HG03520 (cell line): ENCODE measurements at regions not wholly inside any gene's neighbourhood (a gene's known extent, or its start where the extent isn't known, plus 50 kb on each side); places are given as distances from the start of the nearest gene placed in this dataset.

Experiments used
- ATAC-seq: cut with Tn5 transposase; IDR thresholded peaks from one replicate; pipeline ENCODE4 v1.9.1; 2021; ENCODE audit warnings: mild to moderate bottlenecking, moderate library complexity; ENCODE audit not compliant: unreplicated experiment

DNA sequence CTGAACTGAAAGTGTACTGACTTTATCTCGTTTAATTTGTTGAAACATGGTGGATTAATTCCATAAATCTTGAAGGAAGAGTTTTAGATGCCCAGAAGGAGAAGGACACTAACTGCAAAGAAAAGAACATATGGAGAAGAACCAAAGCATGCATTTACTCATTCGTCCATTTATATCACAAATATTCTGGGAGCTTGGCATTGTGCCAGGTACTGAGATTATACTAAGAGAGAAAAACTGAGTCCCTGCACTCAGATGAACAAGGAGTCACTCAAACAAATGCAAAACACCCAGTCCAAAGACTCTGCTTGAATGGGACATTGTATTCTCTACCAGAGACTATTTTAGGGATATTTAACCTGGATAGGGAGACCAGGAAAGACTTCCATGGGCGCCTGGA lies 588.0 kb upstream of the MGMT start:
- no peak for ATAC-seq

DNA sequence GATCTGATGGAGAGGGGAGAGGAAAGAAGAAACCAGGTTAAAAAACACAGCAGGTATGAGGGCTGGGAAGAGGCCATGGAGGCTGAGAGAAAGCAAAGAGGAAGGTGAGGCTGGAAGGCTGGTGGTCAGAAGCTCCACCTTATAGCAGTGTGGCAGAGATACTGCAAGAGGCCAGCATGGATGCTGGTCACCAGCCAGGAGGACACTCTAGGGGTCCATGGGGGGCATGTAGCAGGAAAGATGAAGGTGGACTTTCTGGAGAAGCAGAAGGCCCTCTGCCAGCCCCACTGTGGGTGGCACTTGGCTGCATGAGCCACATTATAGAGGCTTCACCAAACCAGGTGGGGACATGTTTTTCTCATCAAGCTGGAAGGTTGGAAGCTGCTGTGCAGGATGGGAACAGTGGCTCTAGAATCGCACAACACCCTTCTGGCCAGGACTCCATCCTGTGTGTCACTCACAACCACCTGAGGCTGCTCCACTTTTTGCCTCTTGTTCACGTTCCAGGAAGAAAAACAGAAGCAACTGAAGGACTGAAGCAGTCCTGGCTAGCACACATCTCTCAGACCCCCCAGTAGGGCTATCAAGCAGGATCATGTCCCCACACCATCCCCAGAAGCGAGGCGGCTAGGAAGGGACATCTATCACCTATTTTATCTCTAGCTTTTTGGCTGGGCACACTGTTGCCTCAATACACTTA lies 587.5 kb upstream of the MGMT start:
- no peak for ATAC-seq

DNA sequence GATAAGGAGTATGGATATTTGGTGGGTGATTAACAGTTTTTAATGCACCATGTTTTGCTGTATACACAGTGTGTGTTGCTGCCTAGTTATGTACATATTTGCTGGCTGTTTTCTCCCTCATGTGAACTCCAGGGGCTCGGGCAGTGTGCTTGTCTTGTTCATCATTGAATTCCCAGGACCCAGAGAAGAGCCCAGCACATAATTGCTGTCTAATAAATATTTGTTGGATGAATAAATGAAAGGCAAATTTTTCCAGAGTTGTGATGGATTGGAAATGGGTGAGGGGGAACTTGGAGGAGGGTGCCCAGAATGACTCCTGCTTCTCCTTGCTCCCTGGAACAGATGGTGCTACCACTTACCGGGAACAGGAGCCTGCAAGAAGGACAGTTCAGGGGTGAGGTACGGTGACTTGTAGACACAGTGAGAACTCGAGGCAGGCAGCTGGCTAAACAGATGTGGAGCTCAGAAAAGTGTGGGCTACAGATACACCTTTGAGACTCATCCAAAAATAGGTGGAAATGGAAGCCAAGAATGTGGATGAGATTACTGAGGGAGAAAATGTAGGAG lies 586.8 kb upstream of the MGMT start:
- ATAC-seq, result no peak

DNA sequence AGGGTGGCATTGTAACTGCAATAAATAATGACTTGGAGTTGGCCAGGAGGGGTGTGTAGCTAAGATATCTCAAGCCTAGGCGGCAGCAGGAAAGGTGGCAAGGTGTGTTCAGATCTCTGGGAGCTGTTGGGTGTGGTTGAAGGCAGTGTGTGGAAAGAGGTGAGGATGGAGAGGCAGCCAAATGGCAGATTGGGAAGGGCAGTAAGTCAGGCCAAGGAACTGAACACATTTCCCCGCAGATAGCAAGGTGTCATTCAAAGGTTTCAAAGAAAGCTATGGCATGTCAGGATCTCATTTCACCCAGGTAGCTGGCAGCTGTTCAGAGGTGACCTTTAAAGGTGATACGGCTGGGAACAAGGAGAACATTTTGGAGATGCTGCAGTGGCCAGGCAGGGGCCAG lies 586.0 kb upstream of the MGMT start:
- no peak for ATAC-seq

DNA sequence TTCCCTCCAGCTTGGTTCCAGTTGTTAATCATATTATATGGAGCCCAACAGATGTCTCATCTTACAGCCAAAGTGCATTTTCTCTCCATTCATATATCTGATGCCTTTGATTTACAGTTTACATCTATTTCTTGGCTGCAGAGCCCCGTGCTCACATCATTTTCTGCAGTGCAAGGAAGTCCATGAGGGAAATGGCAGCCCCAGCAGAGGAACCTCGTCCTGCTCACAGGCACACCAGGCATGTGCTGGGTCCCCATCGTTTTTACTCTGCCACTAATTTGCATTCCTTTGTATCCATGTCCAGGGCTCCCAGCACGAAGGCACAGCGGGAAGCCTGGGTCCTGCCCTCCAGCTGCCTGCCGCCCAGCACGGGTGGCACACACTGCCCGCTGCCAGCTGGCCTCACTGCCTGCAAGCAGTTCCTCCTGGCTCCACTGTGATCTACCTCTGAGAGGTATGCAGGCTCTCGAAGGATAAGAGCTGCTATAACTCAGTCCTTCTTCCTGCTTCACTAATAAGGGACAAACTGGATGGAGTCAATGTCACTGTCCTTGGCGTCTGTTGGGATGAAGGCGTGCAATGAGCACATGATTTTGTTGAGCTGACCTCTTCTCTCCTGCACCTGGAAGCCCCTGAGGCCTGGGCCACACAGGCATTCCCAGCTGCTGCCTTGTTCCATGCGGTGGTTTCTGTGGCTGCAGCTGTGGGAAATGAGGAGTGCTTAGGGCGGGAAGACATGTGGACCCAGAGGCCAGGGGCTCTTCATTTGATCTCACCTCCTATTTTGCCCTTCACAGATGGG lies 583.6 kb upstream of the MGMT start:
- ATAC-seq, result no peak

DNA sequence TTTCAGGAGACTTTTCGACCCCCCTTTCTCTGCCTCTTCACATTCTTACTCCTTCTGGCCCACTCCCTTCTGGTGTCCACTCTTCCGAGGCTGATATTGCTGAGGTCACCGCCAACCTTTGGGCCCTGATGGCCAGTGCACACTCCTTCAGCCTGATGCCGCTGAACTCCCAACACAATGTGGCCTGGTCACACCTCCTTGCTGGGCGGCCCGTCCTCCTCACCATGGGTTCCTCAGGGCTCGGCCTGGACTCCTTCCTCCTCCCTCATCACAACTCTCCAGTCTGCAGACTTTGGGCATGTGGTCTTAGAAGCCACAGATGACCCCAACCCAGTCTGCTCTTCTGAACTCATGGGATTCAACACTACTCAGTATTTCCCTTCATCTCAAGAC lies 583.0 kb upstream of the MGMT start:
- ATAC-seq, result no peak

DNA sequence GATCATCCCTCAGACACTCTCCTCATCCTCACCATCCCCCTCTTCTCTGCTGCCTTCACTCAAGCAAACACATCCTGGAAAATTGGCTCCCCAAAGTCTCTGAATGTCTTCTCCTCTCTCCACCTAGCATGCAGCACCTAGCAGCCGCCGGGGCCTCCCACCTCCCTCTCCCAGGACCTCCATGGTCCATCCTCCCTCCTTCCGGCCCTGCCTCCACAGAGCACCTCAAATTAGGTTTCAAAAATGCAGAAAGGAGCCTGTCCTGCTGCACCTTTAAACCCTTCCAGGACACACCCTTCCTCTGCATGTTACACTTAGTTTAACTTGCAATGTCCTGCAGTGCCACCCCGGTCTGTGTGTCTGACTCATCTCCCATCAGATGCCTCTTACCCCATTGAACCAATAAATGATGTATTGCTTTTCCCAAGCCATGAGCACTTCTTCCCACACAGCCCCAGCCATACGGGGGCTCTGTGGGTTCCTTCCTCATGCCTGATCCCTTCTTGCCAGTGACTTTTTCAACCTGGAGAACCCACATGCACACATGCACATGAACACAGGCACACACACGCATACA lies 582.5 kb upstream of the MGMT start:
- ATAC-seq, result no peak

DNA sequence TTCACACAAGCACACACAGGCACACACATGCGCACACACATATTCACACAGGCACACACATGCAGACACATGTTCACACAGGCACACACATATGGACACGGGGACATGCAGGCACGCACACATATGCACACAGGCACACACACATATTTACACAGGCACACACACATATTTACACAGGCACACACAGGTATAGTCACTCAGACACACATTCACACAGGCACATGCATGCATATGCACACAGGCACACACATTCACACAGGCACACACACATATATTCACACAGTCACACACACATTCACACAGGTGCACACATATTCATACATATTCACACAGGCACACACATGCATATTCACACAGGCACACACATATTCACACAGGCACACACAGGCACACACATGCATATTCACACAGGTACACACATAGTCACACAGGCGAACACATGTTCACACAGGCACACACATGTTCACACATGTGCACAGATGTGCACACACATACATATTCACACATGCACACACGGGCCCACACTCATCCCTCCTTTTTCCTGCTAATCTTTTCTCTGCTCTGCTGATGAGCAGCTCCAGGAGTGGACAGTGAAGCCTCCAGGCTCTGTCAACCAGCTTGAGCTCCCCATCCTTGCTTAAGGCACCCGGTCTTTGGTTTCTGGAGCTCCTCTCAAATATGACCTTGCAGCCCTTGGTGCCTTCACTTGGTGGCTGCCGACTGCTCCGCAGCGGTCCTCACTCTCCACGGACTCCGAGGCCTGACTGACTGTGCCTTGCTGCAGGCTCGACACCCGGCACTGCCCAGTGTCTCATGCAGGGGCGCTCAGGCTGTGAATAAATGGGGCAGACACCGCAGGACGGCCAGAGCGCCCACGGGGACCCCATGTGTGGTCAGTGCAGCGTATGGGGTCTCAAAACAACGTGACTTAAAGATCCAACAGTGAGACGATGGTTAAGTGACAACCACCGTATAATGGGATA lies 581.2 kb upstream of the MGMT start:
- ATAC-seq, result no peak

DNA sequence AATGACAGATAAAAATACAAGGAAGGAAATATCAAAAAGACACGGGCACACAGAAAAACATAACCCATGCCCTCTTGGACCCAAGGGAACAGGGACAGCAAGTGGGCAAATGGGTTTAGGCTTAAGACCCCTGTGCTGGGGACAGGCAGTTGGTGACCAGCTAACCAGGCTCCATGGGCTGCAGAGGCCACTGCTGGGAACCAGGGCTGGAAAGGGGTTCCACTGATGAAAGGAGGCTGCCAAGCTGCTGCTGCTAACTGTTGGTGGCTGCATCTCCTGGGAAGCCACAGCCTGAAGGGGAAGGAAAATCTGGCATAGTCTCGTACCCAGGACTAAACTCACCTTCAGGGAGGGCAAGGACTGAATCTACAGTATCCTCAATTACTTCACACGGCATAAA lies 579.2 kb upstream of the MGMT start:
- no peak for ATAC-seq

DNA sequence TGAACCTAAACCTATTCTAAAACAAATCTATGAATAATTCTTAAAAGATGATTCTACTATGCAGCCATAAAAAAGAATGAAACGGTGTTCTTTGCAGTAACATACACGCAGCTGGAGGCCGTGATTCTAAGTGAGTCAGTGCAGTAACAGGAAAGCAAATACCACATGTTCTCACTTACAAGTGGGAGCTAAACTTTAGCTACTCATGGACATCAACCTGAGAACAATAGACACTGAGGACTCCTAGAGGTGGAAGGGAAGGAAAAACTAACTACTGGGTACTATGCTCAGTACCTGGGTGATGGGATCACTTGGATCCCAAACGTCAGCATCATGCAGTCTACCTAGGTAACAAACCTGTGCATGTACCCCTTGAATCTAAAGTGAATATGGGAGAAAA lies 575.0 kb upstream of the MGMT start:
- no peak for ATAC-seq

DNA sequence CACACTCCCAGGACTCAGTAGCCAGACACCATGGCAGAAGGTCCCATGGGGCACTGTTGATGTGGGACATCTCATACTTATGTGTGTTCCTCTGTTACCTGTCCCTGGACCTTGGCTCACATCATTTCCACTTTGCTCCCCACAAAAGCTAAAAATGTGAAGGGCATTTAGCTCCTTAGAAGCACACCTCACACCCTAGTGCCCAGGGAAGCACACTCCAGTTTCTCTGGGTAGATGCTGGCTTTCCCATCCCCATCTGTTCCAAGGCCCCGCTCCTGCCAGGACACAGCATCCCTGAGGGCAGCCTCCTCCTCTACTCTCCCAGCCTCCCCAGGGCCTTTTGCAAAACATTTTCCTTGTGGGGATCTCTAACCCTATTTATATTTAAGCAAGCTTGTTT lies 572.4 kb upstream of the MGMT start:
- no peak for ATAC-seq

DNA sequence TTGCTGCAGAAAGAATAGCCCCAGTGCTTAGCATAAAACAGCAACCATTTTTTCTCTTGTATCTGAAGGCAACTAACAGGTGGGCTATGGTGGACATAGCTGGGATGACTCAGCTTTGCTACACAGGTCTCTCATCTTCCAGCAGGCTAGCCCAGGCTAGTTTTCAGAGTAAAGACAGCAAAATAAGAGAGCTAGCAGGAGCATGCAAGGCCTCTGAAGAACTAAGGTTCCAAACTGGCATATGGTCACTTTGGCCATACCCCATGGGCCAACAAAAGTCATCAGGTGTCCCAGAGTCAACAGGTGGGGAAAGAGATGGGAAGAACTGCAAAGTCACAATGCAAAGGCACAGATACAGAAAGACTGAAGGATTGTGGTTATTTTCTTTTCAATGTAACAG lies 571.6 kb upstream of the MGMT start:
- ATAC-seq, result no peak

DNA sequence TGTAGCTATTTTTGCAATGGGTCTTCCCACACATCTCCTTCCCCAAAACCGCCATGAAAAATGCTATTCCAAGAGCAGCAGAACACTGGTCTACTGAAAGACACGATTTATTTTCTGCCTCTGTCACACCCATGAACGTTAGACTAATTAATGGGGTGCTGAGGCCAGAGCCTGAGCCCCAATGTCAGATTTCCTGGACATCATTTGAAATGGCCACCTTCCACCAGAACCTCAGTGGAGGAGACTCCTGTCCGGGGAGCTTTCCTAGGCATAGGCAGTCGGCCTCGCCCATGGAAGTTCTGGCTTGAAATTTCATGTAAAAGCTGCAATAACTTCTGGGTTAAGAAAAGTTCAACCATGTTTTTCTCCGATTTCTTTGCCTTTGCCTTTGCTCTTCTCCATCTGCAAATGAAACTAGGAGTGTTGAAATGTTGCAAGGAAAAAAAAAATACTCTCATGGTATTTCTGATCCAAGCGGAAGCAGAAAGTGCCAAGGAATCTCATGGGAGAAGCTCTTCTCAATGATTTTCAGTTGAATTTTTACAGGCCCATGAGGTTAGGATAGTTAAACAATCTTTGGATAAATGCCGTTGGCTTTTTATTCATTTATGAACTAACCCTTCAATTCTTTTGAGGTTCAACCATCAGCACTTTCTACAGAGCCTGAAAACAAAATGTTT lies 570.8 kb upstream of the MGMT start:
- ATAC-seq, result no peak

DNA sequence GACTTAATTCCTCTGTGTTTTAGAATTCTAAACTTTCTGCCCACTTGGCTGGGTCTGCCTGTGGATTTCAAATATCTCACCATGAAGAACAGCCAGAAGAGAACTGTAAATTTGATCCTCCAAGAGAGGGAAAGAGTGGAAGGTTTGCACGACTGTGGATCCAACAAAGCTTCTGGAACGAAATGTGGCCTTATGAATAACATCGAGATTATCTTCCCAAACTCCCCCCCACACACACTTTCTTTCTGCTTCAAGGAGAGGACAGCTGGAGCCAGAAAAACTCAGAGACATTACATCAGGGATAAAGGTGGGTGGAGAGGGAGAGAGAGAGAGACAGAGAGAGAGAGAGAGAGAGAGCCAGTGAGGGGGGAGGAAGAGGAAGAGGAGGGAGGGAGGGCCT lies 570.1 kb upstream of the MGMT start:
- no peak for ATAC-seq

DNA sequence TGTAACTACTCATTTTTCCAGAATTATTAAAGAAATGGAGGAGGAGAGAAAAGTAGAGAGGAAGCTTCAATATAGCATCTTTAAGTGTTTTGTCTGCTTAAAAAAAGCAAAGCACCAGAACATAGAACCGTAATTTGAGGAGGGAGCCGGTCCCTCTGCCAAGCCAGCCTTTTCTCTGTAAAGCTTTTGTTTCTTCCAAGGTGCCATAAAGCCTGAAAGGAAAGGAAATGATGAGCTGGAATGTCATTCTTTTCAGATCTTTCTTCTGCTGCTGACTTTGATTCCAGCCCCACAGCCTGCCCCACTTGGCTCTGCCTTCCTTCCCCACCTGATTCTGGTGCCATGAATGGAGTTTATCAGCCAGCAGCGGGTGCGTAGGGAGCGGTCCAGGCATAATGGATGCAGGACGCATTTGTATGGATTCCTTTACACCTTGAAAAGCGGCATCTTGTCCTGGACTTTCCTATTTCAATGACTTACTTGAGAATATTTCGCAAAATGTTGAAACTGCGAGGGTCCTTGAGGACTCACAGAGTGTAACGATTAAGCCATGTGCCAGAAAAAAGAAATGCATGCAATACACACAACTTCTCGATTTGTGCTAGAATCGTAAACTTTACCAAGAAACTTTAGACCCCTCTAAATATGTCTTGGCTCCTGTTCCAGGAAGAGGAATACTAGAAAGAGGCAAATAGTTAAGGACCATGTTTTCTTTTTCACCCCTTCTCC lies 569.5 kb upstream of the MGMT start:
- no peak for ATAC-seq

DNA sequence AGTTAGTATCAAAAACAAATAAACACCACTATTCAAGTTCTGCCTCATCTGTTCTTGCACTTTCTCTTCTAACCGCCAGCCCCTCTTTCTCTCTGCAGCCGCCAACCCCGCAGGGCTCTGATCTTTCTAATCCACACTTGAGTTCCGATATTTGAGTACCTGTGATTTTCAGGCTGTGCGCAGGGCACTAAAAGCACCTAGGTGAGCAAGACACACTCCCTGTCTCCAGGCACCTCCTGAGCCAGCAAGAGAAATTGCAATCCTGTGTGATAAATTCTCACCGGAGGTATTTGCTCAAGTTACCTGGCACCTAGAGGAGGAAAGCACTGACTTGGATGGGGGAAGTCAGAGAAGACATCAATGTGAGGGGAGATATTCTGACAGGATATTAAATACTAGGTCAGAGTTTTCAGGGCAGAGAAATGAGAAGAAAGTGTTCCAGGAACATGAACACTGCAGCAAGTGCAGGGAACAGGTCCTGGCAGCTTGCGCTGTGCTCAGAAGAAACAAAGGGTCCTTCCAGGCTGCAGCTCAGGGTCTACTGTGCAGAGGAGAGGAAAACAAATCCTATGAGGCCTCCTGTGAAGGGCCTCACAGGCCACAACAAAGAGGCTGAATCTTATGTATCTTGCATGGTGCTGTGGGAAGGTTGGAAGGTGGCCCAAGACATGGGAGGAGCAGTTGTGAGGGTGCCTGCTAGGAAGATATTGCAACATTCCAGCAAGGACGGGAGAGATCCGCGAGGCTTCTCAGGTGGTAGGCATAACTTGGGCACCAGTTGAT lies 568.7 kb upstream of the MGMT start:
- no peak for ATAC-seq

DNA sequence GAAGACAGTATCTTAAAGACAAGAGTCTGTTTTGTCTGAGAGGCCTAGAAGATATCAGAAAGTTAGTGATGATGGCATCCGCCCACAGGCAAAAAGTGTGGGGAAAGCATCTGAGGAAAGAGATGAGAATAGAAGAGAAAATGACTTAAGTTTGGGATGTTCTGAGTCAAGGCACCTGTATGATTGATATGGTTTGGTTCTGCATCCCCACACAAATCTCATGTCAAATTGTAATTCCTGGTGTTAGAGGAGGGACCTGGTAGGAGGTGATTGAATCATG lies 568.2 kb upstream of the MGMT start:
- ATAC-seq, result no peak

DNA sequence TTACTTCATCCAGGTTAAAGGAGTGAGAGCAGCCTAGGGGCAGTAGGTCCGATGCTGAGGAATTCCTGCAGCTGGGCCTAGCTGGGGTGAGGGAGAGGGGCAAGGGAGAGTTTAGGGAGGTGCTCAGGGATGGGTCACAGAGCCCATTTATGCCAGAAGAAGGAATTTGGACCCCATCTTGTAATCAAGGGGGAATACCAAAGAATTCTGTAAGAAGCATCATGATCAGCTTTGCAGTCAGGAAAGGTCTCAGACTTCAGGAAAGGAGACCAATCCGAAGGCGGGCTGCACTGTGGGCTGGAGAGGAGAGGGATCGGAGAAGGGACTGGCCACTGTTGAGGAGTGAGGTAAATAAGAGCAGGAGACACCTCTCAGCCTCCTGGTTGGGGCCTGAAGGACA lies 566.6 kb upstream of the MGMT start:
- no peak for ATAC-seq

DNA sequence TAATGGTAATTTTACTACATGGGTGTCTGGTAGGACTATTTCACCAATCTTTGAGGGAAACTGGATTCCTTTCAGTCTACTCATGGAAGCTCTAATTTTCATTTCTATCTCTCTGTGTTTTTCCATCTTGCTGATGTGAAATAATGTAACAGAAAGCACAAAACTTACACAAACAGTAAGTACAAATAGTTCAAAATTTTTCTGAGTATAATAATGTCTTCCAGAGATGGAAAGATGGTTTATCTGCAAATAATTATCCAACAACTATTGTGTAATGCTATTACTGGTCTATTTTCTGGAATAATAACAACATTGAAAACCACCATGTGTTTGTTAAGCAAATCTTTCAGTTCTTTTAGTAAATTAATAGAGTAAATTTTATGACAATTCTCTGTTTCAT lies 565.8 kb upstream of the MGMT start:
- ATAC-seq, result no peak
